ENCODE measurements at regions not wholly inside any gene's neighbourhood (a gene's known extent, or its start where the extent isn't known, plus 50 kb on each side); places are given as distances from the start of the nearest gene placed in this dataset.

- TF ChIP-seq CTCF (conservative IDR thresholded peaks at IDR 0.05; ENCODE audit: low read depth, low read length) = no peak
- TF ChIP-seq EZH2 (IDR thresholded peaks at IDR 0.05; ENCODE audit: borderline replicate concordance, low read depth, low read length, poor library complexity, severe bottlenecking) = no peak
Measured at GRCh38 chr2:172249986-172250385, 147.3 kb upstream of the DLX2 start.
